HG03196 (cell line): ENCODE measurements at regions not wholly inside any gene's neighbourhood (a gene's known extent, or its start where the extent isn't known, plus 50 kb on each side); places are given as distances from the start of the nearest gene placed in this dataset.
"Not testable (repeated sequence)": the region's sequence is repeated elsewhere in the genome, so short reads cannot be mapped to it uniquely, and the experiment has no call there.

Experiments used
- ATAC-seq: cut with Tn5 transposase; IDR thresholded peaks from one replicate; pipeline ENCODE4 v1.9.1; 2021; ENCODE audit not compliant: unreplicated experiment

- no peak for ATAC-seq
Measured at GRCh38 chr4:42205541-42205940, 53.1 kb upstream of the BEND4 start.

GRCh38 chr4:42216664-42217063, 64.2 kb upstream of the BEND4 start:
- ATAC-seq, result no peak

GRCh38 chr4:42225286-42225685, 72.8 kb upstream of the BEND4 start:
- no peak for ATAC-seq

- ATAC-seq, result no peak
Measured at GRCh38 chr4:42234817-42235216, 82.4 kb upstream of the BEND4 start.

GRCh38 chr4:42235304-42236021, 83.0 kb upstream of the BEND4 start:
- ATAC-seq, result no peak

GRCh38 chr4:42237010-42237409, 84.6 kb upstream of the BEND4 start:
- no peak for ATAC-seq

GRCh38 chr4:42237451-42237850, 85.0 kb upstream of the BEND4 start:
- ATAC-seq, result no peak

GRCh38 chr4:42248972-42249371, 96.5 kb upstream of the BEND4 start:
- no peak for ATAC-seq

- no peak for ATAC-seq
Measured at GRCh38 chr4:42252315-42252714, 99.9 kb upstream of the BEND4 start.

- not testable (repeated sequence) for ATAC-seq
Measured at GRCh38 chr4:42257645-42258044, 105.2 kb upstream of the BEND4 start.

GRCh38 chr4:42262701-42263490, 110.4 kb upstream of the BEND4 start:
- ATAC-seq, result no peak

- ATAC-seq, result no peak
Measured at GRCh38 chr4:42265782-42266602, 113.5 kb upstream of the BEND4 start.

GRCh38 chr4:42267724-42268123, 115.3 kb upstream of the BEND4 start:
- ATAC-seq, result no peak

- ATAC-seq, result no peak
Measured at GRCh38 chr4:42268824-42269223, 116.4 kb upstream of the BEND4 start.

GRCh38 chr4:42271096-42271495, 118.6 kb upstream of the BEND4 start:
- no peak for ATAC-seq

- ATAC-seq, result no peak
Measured at GRCh38 chr4:42277291-42277690, 120.0 kb upstream of the SHISA3 start.

- ATAC-seq, result no peak
Measured at GRCh38 chr4:42278709-42279324, 118.5 kb upstream of the SHISA3 start.

GRCh38 chr4:42280327-42281095, 116.8 kb upstream of the SHISA3 start:
- ATAC-seq, result no peak

- peak; percentile 65 for ATAC-seq
Measured at GRCh38 chr4:42281324-42282020, 115.8 kb upstream of the SHISA3 start.
